SK-MEL-5 (cell line): ENCODE measurements at regions not wholly inside any gene's neighbourhood (a gene's known extent, or its start where the extent isn't known, plus 50 kb on each side); places are given as distances from the start of the nearest gene placed in this dataset.
A peak's percentile ranks its signal among the peaks of the same experiment; 100 is the strongest.
"Not testable (repeated sequence)": the region's sequence is repeated elsewhere in the genome, so short reads cannot be mapped to it uniquely, and the experiment has no call there.

Experiments used
- DNase-seq: peaks from one replicate; pipeline ENCODE4 v3.0.0-alpha.2; 2016; ENCODE audit warnings: low read depth, low spot score
- in situ Hi-C: cut with HindIII; loops from 2 replicates; pipeline ENCODE4 v1.10.0; 2016; ENCODE audit warnings: low sequenced_read_pairs, high pct_unique_total_duplicates, low pct_unique_long_range_greater_than_20kb

DNA sequence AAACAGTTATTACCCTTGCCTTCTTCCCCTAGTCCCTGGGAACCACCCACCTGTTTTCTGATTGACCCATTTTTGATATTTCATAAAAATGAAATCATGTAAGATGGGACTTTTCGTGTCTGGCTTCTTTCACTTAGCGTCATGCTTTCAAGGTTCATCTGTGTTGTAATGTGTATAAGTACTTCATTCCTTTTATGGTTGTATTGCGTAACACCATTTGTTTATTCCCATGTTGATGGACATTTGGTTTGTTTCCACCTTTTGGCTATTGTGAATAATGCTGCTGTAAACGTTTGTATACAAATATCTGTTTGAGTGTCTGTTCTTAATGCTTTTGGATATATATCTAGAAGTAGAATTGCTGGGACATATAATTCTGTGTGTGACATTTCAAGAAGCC lies 650.1 kb upstream of the COX7C start:
- in situ Hi-C loops = no loop called here
- DNase-seq = no peak

DNA sequence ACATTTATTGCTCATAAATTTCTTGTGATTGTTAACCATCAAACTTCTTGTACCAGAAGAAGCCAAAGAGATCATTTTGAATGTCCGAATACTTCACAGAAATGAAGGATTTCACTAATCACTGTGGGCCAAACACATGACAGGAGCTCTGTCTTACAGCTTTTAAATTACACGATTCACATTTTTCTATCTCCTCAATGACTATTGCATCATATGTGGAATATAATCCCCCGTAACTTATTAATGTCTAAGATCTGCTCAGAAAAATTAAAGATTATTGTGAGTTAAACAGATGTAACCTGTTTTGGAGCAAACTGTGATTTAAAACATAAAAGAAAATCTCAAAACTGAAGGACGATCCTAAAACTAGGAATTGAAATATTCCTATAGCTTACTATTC lies 645.2 kb upstream of the COX7C start:
- in situ Hi-C loops = no loop called here
- DNase-seq = no peak

DNA sequence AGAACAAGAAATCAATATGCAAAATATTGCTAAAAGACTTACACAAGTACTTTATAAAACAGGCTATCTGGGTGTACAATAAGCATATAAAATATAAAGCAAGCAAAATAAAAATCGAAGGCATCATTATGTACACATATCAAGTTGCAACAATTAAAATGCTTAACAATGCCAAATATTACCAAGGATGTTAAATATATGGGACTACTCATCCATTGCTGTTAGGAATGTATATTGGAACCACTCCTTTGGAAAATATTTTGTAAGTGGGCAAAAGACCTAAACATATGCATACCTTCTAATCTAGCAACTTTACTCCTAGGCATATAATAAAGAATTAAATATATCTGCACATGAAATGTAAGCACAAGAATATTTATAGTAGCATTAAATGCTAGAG lies 632.6 kb upstream of the COX7C start:
- in situ Hi-C loops = no loop called here
- no peak for DNase-seq

DNA sequence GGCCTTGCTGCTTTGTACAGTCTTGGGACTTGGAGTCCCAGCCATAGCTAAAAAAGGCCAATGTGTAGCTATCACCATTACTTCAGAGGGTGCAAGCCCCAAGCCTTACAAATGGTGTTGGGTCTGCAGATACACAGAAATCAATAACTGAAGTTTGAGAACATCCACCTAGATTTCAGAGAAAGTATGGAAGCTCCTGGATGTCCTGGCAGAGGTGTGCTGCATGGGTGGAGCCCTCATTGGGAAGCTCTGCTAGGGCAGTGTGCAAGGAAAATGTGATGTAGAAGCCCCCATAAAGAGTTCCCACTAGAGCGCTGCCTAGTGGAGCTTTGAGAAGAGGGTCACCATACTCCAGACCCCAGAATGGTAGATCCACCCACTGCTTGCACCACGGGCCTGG lies 626.7 kb upstream of the COX7C start:
- in situ Hi-C loops = no loop called here
- no peak for DNase-seq

DNA sequence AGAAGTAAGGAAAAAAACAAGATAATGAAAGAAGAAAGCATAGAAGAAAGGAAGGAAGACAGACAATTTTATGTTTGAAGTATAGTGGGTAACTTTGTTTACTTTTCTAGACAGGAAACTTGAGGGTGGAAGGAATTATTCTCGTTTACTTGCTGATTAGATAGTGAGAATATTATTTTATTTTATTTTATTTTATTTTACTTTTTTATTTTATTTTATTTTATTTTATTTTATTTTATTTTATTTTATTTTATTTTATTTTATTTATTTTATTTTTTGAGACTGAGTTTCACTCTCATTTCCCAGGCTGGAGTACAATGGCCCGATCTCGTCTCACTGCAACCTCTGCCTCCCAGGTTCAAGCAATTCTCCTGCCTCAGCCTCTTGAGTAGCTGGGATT lies 623.1 kb upstream of the COX7C start:
- in situ Hi-C loops, DNase-seq: not testable (repeated sequence)

DNA sequence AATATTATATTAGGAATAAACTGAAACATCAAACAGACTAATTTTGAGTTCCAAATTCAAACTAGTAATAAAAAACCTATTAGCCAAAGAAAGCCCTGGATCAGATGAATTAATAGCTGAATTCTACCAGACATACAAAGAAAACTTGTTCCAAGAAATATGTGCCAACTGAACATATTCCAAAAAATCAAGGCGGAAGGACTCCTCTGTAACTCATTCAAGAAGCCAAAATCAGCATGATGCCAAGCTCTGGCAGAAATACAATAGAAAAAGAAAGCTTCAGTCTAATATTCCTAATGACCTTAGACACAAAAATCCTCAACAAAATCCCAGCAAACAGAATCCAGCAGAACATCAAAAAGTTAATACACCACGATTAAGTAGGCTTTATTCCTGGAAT lies 619.1 kb upstream of the COX7C start:
- no peak for DNase-seq
- in situ Hi-C loops = no loop called here

DNA sequence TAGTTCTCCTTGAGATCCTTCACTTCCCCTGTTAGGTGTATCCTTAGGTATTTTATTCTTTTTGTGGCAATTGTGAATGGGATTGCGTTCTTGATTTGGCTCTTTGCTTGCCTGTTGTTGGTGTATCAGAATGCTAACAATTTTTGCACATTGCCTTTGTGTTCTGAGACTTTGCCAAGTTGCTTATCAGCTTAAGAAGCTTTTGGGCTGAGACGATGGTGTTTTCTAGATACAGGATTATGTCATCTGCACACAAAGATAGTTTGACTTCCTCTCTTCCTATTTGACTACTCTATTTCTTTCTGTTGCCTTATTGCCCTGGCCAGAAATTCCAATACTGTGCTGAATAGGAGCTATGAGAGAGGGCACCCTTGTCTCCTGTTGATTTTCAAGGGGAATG lies 609.4 kb upstream of the COX7C start:
- DNase-seq = no peak
- in situ Hi-C loops = no loop called here

DNA sequence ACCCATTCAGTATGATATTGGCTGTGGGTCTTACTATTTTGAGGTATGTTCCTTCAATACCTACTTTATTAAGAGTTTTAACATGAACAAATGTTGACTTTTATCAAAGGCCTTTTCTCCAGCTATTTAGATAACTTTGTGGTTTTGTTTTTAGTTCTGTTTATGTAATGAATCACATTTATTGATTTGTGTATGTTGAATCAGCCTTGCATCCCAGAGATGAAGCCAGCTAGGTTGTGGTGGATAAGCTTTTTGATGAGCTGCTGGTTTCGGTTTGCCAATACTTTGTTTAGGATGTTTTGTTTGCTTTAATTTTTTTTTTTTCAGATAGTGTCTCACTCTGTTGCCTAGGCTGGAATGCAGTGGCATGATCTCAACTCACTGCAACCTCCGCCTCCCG lies 609.0 kb upstream of the COX7C start:
- in situ Hi-C loops = no loop called here
- no peak for DNase-seq

DNA sequence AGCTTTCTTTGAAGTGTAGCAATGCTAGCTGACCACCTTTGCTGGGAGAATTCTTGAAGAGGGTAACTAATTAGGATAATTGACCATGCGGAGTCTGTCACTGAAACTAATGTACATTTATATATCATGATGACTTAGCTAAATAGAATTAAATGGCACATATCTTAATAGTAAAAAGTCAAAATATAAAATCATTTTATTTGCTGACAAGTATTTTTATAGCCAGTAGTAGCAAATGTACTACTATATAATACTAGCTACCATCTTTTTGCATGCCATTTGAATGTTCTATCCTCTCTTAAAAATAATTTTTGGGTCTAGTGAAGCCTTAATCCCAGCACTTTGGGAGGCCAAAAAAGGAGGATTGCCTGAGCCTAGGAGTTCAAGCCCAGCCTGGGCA lies 605.8 kb upstream of the COX7C start:
- in situ Hi-C loops = no loop called here
- no peak for DNase-seq

DNA sequence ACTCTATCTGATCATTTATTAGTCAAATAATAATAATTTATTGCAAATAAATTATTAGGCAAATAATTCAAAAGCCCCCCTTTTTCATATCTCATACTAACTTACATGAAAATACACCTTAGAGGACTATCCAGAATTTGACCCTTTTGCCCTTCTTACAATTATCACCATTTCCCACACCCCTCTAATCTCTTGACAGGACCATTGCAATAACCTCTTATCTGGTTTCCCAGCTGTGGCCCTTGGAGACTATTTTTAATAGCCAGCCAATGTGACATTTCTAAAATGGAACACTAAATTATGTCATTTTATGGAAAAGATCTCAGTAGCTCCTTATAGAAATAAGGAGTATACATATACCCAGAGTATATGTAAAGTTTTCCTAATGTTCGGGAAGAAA lies 588.4 kb upstream of the COX7C start:
- in situ Hi-C loops = no loop called here
- DNase-seq = no peak

DNA sequence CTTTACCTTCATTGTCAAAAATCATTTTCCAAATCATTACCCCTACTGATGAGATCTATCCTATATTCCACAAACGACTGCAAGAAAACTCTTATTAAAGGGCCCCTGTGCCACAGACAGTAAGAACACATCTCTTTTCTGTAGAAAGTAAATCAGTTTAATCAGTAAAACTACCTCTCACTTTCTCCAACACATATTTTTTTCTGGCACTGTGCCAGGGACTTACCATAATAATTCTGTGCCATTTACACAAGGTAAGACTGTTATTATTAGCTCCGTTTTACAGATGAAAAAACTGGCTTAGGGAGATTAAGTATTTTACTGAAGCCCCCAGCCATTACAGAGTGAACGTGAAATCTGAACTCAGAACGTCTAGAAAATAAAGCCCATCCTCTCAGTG lies 587.0 kb upstream of the COX7C start:
- in situ Hi-C loops = no loop called here
- no peak for DNase-seq

DNA sequence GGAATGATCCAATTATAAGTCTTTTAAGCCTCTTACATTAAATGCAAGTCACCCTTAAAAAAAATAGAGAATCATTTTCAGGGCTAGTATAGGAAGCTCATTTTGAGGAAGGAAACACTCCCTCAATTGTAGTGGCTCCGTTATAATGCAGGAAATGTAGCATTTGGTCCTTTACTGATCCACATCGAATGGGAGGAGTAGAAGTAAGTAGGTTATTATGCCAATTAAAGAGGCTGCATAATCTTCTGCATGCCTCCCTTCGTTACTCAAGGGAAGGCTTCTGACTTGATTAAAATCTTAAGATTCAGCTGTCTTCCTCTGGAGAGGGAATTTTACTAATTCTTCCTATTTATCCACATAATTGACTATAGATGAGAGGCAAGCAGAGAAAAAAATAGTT lies 579.2 kb upstream of the COX7C start:
- in situ Hi-C loops = no loop called here
- DNase-seq = no peak

DNA sequence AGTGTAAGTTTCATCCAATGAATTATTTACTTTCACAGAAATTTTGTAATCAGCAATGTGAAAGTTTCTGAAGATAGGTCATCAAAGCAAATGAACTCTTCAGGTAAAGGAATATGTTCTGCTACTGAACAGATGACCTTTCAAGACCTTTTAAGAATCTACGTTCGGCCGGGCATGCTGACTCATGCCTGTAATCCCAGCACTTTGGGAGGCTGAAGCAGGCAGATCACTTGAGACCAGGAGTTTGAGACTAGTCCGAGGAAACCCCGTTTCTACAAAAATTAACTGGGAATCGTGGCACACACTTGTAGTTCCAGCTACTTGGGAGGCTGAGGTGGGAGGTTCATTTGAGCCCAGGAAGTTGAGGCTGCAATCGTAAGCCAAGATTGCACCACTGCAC lies 578.4 kb upstream of the COX7C start:
- in situ Hi-C loops = no loop called here
- DNase-seq = no peak

DNA sequence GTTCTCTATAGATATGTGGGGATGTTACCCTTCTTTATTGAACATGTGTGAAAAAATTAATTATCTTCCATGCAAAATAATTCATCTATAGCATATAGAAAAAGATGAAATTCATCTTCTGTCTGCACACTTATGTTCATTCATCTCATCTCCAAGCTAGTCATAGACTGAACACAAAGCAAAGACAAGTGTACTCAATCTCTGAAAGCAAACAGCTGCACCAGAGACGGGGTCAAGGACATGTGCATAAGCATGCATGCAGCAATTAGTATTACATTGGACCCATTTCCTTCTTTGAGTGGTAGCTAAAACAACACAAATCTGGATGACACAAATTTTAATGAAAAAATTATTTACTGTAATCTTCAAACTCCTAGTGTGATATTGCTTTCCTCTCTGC lies 547.0 kb upstream of the COX7C start:
- in situ Hi-C loops = no loop called here
- no peak for DNase-seq

DNA sequence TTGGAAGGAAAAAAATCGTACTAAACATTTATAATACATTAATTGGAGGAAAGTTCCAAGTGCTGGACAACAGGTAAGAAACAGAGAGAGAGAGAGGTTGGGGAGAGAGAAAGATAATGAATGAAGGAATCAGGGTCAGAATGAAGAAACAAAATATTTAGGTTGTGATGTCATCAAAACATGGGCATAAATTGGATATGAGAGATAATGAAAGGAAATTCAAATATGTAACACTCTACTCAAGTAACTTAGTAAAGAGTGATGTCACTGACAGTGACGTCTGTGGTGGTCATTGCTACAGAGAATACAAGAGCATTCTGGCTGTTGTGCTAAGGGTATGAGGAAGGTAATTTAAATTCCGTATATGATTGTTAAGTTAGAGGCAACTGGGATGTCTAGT lies 543.4 kb upstream of the COX7C start:
- no peak for DNase-seq
- in situ Hi-C loops = no loop called here

DNA sequence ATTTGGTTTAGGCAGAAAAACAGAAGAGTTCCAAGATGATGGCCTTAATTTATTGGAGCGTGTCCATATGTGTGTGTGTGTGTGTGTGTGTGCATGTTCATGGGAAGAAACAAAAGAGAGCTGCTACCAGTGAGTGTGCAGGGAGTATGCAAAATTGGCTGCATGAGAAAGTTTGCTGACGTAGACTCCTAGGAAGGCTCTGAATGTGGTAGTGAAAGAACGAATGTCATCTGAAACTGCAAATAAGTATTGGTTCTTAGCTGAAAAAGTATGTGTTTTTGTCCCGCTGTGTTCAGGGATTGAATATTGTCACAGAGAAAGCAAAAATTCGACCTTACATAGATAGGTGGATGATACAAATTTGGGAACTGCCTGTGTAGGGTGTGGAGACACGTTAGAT lies 542.6 kb upstream of the COX7C start:
- in situ Hi-C loops = no loop called here
- no peak for DNase-seq

DNA sequence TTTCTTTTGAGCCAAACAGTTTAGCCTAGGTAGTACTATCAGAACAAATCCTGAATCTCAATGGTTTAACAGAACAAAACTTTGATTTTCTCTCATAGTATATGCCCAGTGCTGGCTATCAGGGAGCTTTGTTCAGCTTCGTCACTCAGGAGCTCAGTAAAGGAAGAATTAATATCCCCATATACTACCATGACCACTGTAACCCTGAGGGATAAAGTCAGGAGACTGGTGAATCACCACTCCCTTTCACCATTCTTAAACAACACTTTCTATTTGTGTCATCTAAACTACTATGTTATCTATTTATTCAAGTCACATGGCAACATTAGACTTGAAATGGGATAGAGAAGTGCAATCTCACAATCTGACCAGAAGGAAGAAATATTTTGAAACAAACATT lies 522.6 kb upstream of the COX7C start:
- peak; percentile 79 for DNase-seq
- in situ Hi-C loops = no loop called here

DNA sequence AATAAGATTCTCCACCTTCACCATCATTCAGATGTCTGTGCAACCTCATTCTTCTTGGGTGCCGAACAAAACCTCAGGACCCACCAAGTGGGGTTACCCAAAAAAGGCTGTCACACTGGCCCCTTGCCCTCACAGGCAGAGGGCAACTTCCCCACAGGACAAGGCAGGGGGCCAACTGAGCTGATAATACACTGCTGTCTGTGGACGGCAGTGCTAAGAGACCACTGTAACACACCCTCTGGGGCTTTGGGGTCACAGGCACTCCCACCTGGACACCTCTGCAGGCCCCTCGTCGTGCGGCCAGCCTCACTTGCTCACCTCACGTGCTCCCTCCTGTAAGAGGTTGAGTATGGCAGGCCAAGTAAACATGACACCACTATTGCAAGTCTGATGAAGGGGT lies 515.8 kb upstream of the COX7C start:
- DNase-seq = no peak
- in situ Hi-C loops = no loop called here

DNA sequence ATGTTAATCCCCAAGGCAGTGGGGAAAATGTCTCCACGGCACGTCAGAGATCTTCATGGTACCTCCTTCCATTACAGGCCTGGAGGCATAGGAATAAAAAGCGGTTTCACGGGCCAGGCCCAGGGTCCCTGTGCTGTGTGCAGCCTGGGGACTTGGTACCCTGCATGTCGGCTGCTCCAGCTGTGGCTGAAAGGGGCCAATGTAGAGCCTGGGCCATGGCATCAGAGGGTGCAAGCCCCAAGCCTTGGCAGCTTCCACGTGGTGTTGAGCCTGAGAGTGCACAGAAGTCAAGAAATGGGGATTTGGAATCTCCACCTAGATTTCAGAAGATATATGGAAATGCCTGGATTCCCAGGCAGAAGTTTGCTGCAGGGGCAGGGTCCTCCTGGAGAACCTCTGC lies 508.9 kb upstream of the COX7C start:
- DNase-seq = no peak
- in situ Hi-C loops = no loop called here

DNA sequence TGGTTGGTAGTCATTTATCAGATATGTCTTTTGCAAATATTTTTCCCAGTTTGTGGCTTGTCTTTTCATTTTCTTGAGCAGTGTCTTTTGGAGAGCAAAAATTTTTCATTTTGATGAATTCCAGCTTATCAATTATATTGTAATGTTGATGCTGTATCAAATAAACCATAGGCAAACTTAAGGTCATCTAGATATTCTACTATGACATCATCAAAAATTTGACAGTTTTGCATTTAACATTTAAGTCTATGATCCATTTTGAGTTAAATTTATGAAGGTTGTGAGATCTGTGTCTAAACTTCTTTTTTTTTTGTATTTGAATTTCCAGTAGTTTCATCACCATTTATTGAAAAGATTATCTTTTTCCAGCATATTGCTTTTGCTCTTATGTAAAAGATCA lies 505.5 kb upstream of the COX7C start:
- in situ Hi-C loops = no loop called here
- no peak for DNase-seq

DNA sequence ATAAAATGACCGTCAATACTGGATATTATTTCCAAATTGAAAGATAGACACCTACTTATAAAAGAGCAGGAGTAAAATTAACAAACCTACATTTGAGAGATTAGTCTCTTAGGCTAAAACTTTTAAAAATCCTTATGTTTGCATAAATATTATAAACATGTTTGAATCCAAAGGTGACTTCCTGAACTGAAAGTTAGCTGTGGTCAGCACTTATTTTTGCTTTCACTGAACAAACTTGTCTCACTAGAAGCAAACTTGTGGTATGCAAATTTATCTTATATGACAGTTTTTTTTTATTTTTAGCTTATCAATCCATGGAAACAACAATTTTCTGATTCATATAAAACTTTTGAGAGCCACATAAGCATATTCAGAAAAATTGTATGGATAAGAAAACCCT lies 502.6 kb upstream of the COX7C start:
- in situ Hi-C loops = no loop called here
- no peak for DNase-seq
